ENCODE measurements at regions not wholly inside any gene's neighbourhood (a gene's known extent, or its start where the extent isn't known, plus 50 kb on each side); places are given as distances from the start of the nearest gene placed in this dataset.

GRCh38 chr16:17852977-17853702, 382.4 kb upstream of the XYLT1 start:
- no peak for DNase-seq (ENCODE audit: low spot score)

- no peak for DNase-seq (ENCODE audit: low spot score)
These were observed 380.0 kb upstream of the XYLT1 start for GRCh38 chr16:17850581-17851250.

DNA sequence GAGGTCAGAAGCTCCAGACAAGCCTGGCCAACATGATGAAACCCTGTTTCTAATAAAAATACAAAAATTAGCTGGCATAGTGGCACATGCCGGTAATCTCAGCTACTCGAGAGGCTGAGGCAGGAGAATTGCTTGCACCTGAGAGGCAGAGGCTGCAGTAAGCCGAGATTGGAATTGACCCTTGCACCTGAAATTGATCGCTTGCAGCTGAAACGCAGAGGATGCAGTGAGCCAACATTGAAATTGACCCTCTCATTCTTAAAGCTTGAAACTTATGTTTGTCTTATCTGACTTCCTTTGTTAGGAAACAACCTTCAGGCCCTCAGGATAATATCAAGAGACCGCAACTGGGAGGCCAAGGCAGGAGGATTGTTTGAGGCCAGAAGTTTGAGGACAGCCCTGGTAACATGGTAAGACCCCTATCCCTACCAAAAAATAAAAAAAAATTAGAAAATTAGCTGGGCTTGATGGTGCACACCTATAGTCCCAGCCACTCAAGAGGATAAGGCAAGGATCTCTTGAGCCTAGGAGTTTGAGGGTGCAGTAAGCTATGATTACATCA, 376.6 kb upstream of the XYLT1 start:
- DNase-seq (ENCODE audit: low spot score) = no peak

GRCh38 chr16:17846030-17846429, 375.3 kb upstream of the XYLT1 start:
- DNase-seq (ENCODE audit: low spot score) = no peak

DNA sequence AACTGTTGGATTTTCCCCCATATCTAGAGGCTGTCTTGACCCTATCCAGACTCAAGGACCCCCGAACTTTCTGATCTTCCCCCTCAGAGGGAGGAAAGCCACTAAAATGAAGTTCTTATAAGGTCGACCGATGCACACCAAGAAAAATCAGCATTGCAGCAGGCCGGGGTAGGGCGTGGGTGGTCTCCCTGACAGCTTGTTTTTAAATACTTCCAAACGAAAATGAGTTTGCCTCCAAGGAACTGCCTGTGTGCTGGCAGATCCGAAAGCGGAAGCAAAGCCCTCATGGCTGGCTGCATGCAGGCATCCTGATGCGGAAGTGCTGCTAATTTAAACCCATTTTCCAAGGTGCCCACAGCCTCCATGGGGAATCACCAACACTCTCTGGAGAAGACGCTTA, 374.3 kb upstream of the XYLT1 start:
- DNase-seq (ENCODE audit: low spot score) = no peak

- no peak for DNase-seq (ENCODE audit: low spot score)
These were observed 373.1 kb upstream of the XYLT1 start for GRCh38 chr16:17843905-17844304.

GRCh38 chr16:17839907-17840306, 369.1 kb upstream of the XYLT1 start:
- no peak for DNase-seq (ENCODE audit: low spot score)

- no peak for DNase-seq (ENCODE audit: low spot score)
These were observed 368.5 kb upstream of the XYLT1 start for GRCh38 chr16:17839272-17839671.

GRCh38 chr16:17836868-17837602, 366.3 kb upstream of the XYLT1 start:
- no peak for DNase-seq (ENCODE audit: low spot score)

GRCh38 chr16:17835118-17835876, 364.5 kb upstream of the XYLT1 start:
- no peak for DNase-seq (ENCODE audit: low spot score)

DNA sequence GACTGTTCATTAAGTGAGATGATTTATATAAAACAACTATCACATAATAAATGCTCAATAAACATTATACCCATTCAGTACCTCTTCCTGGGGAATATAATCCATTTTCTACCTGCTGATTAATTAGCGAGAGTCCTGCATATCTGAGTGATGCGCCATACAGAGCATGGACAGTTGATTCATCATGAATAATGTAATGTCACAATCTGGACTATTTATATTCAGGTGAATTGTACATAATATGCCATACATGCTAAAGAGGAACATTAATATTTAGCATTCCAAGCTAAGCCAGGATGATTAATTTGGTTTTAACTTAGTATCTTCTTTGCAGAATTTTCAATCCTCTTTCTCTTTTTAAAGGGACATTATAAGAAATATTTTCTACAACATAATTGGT, 362.0 kb upstream of the XYLT1 start:
- no peak for DNase-seq (ENCODE audit: low spot score)

DNA sequence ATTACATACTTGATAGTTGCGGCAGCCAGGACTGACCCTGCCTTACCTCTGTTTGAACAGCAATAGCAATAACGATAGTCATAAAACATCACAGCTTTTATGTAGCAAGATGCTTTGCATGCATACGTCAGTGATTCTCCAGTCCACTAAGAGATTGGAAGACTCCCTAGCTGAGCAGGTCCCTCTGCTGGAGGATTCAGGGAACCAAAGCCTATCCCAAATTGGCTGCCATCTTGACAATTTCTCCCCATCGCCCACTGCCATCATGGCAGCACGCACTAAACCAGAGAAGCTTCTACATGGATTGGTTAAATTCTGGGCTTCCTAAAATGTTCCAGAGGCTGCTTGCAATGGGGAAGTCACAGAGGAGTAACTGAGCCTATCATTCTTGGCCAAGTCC, 360.6 kb upstream of the XYLT1 start:
- no peak for DNase-seq (ENCODE audit: low spot score)

DNA sequence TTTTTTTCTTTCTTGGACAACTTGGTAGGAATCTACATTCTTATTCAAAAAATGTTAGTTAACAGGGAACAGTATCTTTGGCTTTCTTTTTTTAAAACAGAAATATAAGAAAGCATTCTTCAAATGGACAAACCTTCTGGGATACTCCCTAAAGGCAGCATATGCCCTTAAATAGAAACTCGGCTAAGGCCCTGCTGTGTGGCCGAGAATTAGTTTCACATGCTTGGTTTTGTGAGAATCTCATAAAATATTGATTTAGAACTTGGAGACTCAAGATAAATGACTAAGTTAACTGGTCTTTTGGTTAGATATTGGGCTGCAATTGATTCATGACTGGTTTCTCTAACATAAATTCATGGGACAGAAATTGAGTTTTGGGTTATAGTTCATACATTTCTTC, 359.9 kb upstream of the XYLT1 start:
- DNase-seq (ENCODE audit: low spot score) = no peak

DNA sequence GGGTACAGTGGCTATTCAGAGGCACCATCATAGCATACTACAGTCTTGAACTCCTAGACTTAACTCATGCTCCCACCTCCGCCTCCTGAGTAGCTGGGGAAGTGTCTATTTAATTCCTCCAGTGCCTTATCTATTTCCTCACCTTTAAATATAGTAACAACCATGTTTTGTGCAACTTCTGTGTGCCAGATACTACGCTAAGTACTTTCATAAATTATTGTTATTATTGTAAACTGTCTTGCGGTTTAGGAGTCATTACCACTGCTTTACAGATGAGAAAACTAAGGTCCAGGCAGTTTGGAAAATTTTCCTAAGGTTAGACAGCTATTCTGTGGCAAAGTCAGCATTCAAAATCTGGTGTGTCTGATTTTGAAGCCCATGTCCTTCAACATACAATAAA, 359.1 kb upstream of the XYLT1 start:
- no peak for DNase-seq (ENCODE audit: low spot score)

DNA sequence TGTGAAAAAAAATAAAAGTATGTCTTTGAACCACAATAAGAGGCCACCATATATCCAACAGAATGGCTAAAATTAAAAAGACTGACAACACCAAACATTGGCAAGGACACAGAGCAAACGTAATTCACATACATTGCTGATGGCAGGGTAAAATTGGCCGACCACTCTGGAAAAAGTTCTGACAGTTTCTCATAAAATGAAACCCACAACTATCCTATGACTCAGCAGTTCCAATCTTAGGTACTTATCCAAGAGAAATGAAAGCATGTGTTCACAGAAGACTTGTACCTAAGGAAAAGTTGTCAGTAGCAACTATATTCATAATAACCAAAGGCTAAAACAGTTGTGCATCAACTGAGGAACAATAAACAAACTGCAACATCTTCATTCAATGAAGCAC, 357.3 kb upstream of the XYLT1 start:
- no peak for DNase-seq (ENCODE audit: low spot score)

DNA sequence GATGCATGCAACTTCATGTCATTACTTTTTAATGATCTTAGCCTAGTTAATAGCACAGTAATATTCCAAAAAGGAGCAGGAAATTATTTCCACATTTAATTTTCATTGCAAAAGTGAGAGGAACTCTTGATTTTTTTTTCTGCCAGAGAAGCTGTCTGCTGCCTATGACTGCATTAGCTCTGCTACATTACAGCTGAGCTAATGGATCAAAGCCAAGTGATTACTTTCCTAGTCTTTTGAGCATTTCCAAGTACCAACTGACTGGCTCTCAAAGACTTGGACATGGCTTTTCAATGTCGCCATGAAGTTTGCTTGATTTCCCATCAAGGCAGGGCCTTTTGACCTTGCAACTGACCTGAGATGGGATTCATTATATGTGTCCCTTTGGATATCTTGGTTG, 356.6 kb upstream of the XYLT1 start:
- no peak for DNase-seq (ENCODE audit: low spot score)

DNA sequence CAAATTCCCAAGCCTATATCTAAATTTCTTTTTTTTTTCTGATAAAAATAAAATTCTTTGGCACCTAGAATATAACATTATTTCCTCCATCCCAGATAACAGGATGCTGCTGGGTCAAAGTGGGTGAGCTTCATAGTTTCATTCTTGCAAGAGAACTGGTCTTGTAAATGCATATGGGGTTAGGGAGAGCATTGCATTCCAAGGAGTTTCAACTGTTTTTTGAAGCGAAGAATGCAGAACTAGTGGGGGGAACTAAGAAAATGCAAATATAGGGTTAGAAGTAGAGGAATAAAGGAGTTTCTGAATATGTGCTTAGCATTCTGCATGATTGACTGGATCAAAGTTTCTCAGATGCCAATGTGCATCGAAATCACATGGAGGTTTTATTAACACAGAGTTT, 347.2 kb upstream of the XYLT1 start:
- no peak for DNase-seq (ENCODE audit: low spot score)

- no peak for DNase-seq (ENCODE audit: low spot score)
These were observed 346.5 kb upstream of the XYLT1 start for GRCh38 chr16:17817260-17817659.

DNA sequence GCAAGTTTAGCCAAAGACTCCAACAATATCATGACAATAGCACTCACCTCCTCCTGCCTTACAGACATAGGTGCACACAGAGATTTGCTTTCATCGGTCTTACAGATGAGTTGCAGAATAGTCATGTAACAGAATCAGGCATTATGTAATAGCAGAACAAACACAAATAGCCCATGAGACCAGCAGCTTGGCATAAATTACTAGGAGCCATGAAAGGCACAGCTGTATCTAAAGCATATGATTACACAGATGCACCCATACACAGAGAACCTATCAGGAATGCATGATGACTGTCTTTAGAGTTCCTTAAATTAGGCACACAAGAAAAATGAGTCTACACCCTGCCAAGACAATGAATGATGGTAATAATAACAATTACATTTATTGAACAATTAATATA, 342.0 kb upstream of the XYLT1 start:
- DNase-seq (ENCODE audit: low spot score) = no peak

DNA sequence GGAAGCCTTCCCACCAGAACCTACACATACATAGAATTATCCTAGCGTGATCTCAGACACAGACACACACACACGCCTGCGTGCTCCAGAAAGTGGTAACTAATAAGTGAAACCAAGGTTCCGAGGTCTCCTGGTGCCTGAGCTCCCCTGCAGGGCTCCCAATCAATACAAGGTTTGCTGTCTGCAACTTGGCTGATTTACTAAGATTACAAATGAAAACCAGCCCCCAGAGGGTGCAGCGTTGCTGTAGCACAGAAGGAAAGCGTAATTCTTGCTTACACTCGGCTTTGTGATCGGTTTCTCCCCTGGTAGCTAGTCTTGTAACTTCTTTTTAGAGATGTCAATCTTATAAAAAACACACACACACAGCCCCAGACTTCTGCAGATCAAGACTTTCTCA, 334.1 kb upstream of the XYLT1 start:
- no peak for DNase-seq (ENCODE audit: low spot score)

DNA sequence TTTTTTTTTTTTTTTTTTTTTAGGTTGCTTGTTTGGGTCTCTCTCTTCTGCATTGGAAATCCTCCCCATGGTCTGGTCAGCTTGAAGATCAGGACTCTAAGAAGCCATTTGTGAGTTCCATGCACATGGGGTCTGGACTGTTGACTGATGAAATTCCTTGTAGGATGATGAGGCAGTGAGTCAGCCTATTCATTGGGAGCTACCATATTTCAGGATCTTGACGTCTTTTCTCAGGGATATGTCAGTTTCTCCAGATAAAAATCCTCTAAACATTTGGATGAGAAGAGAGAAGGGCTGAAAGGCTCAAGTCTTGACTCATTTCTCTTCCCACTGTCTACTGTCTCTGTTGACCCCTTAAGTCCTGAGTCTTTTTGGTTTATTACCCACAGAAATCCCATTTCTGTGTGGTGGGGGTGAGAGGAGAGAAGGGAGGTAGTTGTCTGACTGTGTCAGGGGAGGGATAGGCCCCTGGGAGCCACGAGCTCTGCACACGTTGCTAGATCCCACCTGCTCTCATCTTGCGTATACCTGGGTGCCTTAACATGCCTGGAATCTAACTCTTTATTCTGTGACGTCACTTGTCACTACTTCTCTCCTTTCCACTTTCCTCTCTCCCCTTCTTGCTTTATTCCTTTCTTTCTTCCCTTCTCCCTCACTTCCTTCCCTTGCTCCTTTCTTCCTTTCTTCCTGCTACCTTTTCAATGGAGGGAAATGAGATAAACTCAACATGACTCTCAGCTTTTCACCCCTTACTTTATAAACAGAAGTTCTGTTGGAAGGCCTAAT, 333.1 kb upstream of the XYLT1 start:
- DNase-seq (ENCODE audit: low spot score) = no peak
